NCI-H460 (cell line): ENCODE measurements at regions not wholly inside any gene's neighbourhood (a gene's known extent, or its start where the extent isn't known, plus 50 kb on each side); places are given as distances from the start of the nearest gene placed in this dataset.

Experiments
- DNase-seq: peaks from one replicate; pipeline ENCODE4 v3.0.0-alpha.2; 2016; ENCODE audit warnings: low read depth; ENCODE audit errors: extremely low read depth

GRCh38 chr2:150023663-150024062 is 436.1 kb upstream of the MMADHC start:
- DNase-seq = no peak

DNA sequence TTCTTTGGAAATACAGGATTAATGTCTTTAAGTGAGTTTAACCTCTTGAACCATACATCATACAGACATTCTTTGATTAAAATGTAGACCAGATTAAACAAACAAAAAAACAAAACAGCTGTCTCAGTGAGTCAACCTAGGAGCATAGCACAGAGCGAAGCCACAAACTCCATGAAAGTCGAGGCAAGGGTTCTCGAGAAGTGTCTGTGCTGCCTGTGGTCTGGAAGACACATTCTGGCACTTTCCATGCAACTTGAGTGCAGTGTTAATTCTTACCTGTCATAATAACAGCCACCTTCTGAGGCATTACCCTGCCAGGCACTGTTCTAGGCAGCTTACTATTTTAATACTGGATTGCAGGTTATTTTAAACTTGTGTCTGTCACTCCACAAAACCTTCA is 435.5 kb upstream of the MMADHC start:
- DNase-seq = no peak

GRCh38 chr2:150020937-150021673 is 433.5 kb upstream of the MMADHC start:
- DNase-seq = no peak

DNA sequence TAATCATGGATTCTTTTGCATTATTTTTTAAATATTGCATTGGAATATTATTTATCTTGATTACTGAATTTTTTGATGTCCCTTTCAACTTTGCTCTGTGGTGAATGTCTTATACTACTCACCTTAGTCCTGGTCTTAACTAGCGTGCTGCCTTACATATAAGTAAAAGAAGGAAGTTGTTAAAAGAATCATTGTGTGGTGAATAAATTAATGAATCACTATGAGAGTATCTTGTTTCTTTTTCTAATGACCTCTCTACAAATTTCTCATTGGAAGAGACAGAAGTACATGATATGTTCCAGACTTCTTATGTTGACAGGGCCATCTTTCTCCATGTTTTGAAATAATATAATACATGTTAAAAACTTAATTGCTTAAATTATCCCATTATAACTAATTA is 432.6 kb upstream of the MMADHC start:
- DNase-seq = no peak

DNA sequence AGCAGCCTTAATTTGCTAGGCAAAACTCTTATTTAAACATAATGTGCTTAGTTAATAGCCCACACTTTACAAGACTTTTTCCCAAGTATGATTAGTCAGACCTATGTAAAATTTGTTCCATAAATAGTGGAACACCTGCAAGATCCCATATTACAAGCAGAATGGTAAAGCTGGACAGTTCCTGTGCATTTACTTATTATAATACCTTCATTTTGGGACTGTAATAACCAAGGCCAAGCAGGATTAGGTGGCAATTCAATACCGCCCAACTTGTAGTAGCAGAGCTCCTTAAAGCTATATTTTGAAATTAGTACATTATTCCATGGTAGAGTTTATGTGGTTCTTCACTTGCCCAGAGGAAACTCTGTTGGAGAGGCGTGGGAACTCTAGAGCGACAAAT is 431.5 kb upstream of the MMADHC start:
- no peak for DNase-seq

- DNase-seq = no peak
Observed at GRCh38 chr2:150012986-150013385, 425.4 kb upstream of the MMADHC start.

GRCh38 chr2:150011161-150011730 is 423.7 kb upstream of the MMADHC start:
- no peak for DNase-seq

DNA sequence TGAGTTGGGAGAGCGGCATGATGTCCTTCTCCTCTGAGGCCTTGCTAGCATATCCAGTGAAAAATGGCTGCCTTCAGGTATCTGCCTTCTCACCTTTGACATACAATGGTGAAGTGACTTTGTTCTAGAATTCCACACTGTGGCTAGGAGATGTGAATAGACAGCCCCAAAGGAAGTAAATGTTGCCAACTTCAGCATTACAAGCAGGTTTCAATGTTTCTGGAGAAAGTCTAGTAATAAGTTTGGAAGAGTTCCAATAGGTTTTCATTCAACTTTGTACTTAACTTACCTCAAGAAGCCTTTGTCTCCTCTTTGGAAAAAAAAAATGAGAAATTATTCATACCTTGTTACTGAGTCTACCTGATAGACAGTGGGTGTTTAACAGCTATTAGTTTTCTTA is 421.3 kb upstream of the MMADHC start:
- DNase-seq = no peak

- DNase-seq = no peak
Observed at GRCh38 chr2:150007815-150008430, 420.3 kb upstream of the MMADHC start.

- no peak for DNase-seq
Observed at GRCh38 chr2:150006591-150006990, 419.0 kb upstream of the MMADHC start.

DNA sequence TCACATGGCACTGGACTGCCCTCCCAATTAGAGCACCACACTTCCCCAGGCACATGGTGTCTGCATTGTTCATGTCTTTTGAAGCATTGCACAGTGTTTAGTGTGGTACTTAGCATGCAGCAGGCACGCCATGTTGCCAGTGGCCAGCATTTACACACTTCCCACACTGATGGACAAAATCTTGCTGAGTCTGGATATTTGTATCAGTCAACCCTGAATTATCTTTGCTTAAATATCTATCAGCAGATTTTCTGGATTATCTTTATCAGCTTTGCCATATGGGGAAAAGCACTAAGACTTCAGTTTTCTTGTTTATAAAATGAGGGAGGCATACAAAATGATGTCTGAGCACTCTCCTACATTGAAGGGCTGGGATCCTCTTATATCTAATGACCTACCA is 416.0 kb upstream of the MMADHC start:
- DNase-seq = no peak

DNA sequence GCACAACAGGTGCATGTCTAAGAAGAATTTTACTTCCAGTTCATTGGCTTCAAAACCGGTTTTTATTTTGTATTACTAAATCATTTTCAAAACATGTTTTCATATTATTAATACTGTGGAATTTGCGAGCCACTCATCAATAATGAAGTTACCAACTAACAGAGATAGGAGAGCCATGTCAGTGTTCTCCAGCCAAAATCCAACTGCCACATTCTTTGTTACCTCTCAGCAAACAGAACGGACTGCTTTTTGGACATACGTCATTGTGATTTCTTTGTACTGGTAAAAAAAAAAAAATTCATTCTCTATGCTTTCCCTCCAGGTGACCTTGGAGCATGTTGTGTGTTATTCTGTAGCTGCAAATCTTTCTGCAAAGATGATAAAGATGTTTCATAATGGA is 414.2 kb upstream of the MMADHC start:
- DNase-seq = no peak

DNA sequence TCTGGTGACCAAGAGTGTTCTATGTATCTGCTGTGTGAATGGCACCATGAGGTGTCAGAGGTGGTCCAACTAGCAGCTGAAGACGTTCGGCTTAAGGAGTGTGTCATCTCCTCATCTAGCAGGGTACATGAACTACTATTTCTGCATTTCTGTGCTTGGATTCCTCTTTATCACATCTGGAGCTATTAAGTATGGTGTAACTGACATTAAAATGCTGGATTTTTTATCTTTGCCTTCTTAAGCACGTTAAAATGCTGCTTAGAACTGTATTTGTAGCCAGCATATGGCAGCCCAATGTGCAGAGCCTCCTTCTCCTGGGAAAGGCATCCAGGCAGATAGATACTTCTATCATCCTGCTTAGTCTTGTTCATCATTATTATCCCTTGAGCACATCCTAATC is 409.3 kb upstream of the MMADHC start:
- DNase-seq = no peak

DNA sequence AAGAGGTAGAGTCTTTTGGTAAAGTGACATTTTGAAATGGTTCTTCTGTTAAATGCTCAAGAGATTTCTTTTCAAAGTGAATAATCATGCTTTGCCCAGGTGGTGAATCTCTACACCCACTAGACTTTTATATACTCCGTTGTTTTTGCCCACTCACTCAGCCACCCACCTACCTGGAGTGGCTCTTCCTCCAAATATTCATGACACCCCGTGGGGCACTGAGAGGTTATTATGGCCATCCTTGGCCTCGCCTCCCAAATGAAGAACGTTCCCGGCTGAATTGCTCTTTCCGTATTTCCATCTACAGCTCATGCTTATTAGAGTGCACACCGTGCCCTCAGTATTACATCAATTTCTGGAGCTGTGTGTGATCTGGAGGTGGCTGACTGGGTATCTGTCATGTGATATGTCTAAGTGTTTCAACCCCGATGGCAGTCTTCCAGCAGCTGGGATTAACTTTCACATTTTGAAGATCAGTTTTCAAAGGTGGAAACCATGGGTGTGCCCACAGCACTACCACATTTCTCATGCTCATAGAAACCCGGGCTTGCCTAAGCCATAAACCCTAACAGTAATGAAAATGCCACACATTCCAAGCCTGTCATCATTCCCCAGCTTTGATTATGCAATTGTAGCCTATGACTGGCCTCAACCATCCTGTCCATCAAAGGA is 406.6 kb upstream of the MMADHC start:
- no peak for DNase-seq

DNA sequence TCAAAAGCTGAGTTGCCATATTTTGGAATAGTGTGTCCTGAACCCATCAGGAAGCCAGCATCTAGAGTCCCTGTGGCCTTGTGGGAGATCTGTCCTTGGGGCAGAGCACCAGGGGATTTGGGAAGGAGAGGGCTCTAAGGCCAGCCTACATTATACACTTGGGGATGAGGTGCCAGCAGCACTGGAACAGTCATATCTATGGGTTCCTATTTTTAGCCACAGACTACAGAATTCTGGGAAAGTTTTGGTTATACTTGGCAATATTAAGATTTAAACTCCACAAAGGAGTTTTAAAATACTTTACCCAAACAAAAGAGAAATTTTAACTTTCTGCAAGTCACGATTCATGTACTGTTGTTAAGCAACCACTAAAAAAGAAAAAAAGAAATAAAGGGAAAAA is 405.7 kb upstream of the MMADHC start:
- no peak for DNase-seq

DNA sequence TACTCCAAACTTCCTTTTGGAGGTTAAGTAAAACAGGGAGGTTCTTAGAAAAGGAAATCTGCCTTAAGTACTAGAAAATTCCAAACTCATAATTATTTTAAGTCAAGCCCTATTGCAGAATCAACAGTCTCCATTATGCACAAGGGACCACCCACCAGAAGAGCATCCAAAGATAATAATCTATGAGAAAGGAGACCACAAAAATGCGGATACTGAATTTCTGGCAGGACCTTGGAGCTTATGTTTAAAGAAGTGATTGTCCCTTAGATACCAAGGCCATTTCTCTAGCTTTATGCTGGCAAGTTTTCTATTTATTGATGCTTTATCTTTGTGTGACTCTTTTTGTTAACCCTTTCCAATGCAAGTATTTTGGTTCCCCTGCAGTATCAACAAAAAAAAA is 404.0 kb upstream of the MMADHC start:
- DNase-seq = no peak

DNA sequence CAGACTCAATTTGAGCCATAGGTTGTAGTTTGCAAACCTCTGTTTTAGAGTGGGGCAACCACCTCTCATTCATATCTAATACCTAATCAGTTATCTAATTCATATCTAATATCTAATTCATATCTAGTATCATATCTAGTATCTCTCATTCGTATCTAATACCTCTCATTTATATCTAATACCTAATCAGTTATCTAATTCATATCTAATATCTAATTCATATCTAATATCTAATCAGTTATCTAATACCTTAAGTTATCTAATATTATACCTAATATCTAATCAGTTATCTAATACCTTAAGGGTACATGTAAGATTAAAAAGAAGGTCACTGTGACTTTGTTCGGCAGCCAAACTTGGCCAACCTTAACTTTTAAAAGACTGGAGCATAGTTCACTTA is 403.4 kb upstream of the MMADHC start:
- no peak for DNase-seq

DNA sequence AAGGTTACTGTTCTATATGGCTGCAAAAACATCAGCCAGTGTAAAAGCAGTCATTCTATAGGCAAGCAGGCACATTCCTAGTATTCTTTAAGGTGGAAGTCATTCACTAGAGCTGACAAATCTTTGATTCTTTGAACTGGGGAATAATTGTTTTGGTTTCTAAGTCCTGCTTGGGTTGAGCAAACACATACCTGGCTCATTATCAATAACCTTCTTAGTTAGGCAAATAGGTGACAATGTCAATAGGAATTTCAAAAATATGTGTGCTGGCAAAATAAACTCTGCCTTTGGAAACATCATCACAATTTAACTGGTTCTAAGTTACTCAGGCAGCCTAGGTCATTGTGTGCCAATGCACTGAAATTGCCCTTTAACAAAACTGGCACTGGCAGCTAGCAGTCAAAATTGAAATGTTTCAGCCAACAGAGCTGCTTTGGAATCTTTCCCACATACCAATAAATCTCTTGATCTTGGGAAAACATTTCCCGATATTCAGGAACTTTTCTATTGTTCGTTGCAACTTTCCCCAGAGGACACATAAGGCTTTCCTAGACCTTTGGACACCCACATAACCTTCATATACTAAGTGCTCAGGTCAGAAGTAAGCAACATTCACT is 402.0 kb upstream of the MMADHC start:
- no peak for DNase-seq

DNA sequence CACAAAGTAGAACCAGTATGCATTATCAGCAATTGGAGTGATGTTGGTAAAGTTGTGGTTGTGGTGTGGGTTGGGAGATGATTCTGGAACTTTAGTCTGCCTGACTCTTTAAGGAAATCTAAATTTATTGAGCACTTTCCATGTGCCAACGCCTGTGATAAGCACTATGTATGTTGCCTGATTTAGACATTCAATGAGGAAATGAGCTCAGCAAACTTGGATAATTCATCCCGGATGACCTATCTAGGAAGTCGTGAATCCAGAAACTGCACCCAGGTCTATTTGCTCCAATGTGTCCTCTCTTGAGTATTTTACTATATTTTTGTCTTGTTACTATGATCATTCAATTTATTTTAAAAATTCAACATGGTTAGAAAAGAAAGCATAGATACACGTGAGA is 400.8 kb upstream of the MMADHC start:
- DNase-seq = no peak

GRCh38 chr2:149986861-149987260 is 399.3 kb upstream of the MMADHC start:
- DNase-seq = no peak

DNA sequence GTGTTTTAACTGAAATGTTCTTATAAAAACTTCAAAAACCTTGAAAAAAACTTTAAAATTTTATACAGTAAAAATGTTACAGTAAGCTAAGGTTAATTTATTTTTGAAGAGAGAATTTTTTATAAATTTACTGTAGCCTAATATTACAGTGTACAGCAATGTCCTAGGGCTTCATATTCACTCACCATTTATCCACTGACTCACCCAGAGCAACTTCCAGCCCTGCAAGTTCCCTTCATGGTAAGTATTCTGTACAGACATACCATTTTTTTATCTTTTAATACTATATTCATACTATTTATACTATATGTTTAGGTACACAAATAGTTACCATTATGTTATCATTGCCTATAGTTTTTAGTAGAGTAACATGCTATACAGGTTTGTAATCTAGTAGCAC is 396.7 kb upstream of the MMADHC start:
- no peak for DNase-seq
